ENCODE measurements at regions not wholly inside any gene's neighbourhood (a gene's known extent, or its start where the extent isn't known, plus 50 kb on each side); places are given as distances from the start of the nearest gene placed in this dataset.

DNA sequence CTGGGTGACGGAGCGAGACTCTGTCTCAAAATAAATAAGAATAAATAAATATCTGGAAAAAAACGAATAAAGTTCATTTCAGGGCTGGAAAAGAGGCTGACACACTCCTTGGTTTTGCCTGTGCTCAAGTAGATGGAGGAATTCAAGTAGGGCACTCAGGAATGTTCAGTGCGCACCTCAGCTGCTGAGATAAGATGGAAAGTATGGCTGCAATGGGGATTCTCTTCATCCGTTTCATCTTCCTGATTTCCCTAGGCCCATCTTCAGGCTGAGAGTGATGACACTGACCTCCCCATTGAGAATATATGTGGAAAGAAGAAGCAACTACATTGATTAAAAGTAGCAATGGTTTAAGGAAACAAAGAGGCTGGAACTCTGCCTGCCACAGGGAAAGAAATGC, 130.5 kb upstream of the ZNF644 start:
- DNase-seq (ENCODE audit: low read depth in 1 of 2, low spot score in 1 of 2), result no peak

DNA sequence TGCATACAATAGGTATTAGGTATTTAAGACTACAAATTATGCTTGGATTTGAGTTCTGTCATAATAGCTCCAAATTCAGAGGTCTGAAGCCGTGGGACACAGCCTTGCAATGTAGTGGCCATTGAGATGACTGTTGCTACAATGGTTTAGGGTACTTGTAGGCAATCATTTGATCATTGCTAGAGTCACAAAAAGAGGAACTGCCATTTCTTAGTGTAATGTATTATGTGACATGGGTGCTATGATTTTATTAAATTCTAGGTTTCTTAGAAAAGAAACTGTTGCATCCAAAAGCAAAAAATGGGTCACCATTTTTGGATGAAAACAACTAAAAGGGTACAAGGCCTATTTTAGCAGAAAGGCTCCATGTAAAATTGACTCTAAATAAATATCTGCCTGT, 129.9 kb upstream of the ZNF644 start:
- DNase-seq (ENCODE audit: low read depth in 1 of 2, low spot score in 1 of 2), result no peak

DNA sequence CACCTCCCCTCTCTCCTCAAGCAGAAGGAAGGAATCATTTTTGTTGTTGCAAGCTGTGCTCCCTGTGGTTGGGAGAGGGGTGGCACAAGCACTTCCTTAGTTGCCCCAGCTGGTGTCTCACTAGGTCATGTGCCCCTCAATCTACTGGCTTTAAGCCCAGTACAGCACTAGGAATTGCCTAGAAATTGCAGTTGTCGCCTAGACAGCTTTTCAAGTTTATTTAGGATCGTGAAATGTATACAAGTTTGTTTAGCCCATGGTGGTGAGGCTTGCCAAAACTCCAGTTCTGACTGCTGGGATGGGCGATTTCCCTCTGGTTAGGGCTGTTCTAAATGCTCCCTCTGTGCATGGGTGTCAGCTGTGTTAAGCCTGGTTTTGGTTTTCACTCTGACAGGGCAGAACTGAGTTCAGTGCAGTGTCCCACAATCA, 126.8 kb upstream of the ZNF644 start:
- DNase-seq (ENCODE audit: low read depth in 1 of 2, low spot score in 1 of 2), result no peak

DNA sequence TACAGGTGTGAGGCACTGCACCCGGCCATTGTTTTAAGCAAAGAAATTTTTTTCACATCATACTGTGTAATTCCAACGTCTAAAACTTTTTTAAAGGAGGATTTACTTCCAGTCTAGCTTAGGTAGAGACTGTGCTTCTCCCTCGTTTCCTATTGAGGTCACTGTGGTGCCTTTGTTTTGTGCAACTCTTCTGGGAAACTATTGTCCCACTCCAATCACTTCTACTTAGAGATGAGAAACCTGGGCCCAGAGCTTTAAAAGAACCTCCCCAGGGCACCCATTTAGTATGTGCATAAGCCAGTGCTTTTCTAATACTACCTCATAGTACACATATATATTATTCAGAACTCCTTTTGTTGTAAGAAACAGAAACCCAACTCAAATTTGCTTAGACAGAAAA, 120.0 kb upstream of the ZNF644 start:
- DNase-seq (ENCODE audit: low read depth in 1 of 2, low spot score in 1 of 2), result no peak

DNA sequence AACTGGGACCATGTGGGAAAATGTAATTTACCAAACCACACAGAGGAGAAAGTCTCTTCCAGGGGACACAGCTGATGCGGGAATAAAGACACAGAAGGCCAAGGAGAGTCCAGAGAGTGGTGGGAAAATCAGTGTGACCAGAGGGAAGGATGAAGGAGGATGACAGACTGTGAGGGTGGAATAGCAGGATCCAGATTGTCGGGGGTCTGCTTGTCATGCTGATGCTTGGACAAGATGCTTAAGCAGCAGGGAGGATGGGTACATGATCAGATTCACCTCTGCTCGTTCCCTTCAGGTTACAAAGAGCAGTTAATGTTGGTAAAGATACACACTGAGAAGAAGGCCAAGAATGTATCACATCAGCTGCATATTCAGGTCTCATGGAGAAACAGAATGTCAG, 117.1 kb upstream of the ZNF644 start:
- no peak for DNase-seq (ENCODE audit: low read depth in 1 of 2, low spot score in 1 of 2)

DNA sequence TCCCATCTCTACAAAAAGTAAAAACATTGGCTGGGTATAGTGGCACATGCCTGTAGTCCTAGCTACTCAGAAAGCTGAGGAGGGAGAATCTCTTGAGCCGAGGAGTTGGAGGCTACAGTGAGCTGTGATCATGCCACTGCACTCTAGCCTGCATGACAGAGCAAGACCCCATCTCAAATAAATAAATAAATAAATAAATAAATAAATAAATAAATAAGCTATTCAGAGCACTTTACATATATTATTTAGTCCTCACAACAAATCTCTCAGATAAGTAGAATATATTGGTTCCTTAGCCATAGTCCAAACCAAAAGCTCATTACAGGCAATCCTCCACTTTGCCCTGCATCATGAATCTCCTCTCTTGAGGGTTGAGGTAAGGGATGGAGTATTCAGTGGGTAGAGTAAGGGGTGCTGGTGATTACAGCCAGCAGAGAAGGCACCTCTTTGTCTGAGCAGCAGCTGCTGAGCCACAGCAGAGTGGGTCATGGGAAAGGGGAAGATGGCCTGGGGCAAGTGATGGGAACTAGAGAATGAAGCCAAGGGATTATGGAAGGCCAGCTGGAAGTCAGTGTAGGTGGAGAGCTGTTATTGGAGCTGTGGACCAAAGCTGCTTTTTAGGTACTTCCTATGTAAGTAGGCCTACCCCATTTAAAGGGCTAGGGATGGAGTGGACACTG, 115.5 kb upstream of the ZNF644 start:
- no peak for DNase-seq (ENCODE audit: low read depth in 1 of 2, low spot score in 1 of 2)

DNA sequence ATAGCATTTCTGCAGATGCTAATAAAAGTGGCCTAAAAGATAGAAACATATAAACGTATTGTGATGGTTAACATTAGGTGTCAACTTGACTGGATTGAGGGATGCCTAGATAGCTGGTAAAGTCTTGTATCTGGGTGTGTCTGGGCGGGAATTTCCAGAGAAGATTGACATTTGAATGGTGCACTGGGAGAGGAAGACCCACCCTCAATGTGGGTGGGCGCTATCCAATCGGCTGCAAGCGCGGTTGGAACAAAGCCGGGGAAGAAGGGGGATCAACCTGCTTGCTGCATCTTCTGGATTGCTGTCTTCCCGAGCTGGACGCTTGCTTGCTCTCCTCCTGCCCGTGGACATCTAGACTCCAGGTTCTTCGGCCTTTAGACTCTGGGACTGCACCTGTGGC, 114.0 kb upstream of the ZNF644 start:
- no peak for DNase-seq (ENCODE audit: low read depth in 1 of 2, low spot score in 1 of 2)

DNA sequence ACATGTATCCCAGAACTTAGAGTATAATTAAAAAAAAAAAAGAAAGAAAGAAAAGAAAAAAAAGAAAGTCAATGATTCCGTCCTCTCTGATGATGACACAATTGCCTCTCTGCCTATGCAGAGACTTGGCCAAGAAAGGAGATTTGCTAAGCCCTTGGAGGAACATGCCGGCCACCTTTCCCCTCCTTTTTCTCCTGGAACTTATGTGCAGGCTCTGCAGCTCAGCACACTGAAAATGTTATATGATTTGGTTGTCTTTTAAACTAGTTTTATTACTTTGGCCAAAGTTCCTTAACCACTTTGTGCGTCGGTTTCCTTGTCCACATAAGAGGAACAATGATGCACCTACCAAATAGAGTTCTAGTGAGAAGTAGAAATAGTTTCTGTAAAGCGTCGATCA, 111.4 kb upstream of the ZNF644 start:
- no peak for DNase-seq (ENCODE audit: low read depth in 1 of 2, low spot score in 1 of 2)

DNA sequence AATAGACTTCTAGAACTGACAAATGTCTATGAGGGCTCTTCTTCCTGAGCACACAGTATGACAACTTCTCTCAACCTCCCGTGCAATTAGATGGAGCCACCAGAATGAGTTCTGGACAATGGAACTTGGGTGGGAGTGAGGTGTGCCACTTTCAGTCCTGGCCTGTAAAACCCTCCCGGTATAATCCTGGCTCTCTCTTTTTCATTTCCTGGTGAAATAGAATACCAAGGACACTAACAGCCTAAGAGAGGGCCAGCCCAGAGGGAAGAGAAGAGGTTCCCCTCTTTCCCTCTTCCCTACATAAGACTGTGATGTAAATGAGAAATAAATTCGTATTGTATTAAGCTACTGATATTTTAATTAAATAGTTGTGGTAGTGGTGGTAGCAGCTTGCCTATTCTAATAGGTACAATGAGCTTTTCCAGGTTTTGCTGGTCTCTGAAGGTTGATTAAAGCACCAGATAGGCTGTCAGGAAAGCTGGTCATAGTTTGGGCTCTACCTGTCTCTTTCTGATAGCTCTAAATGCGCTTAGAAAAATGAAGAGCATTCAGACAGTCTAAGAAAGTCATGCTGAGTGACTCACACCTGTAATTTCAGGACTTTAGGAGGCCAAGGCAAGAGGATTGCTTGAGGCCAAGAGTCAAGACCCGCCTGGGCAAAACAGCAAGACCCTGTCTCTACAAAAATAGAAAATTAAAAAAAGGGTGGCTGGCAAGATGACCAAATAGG, 108.6 kb upstream of the ZNF644 start:
- DNase-seq (ENCODE audit: low read depth in 1 of 2, low spot score in 1 of 2), result no peak

DNA sequence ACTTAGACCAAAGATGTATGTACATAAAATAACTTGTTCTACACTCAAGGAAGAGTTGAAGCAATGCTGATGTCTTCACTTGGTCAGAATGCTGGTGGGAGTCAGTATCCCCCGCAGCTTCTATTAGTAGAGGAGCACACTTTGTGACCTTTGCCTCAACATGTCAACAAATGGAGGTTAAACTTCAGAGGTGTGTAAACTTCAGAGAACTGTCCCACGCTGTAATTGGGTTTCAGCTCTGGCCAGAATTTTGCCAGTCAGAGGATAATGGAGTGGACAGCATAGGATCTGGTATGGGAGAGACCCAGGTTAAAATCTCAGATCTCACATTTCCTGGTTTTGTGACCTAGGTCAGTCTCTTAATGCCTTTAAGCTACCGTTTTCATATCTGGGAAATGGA, 107.6 kb upstream of the ZNF644 start:
- DNase-seq (ENCODE audit: low read depth in 1 of 2, low spot score in 1 of 2), result no peak

DNA sequence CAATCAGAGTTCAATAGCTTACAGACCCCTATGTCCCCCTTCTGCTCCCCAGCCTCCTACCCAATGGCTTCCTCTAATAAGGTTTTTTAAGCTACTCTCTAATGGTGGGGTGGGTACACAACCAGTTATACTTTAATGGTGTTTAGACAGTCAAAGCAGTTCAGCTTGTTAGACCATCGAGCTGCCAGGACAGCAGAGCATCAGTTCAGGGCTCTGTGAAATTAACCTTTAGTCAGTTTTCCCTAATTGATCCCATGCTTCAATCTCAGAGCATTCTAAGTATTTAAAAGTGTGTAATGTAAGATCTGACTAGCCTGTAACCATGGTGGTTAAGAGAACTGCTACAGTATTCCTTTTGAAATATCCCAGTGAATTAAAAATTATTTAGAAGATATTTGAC, 107.2 kb upstream of the ZNF644 start:
- DNase-seq (ENCODE audit: low read depth in 1 of 2, low spot score in 1 of 2), result no peak

DNA sequence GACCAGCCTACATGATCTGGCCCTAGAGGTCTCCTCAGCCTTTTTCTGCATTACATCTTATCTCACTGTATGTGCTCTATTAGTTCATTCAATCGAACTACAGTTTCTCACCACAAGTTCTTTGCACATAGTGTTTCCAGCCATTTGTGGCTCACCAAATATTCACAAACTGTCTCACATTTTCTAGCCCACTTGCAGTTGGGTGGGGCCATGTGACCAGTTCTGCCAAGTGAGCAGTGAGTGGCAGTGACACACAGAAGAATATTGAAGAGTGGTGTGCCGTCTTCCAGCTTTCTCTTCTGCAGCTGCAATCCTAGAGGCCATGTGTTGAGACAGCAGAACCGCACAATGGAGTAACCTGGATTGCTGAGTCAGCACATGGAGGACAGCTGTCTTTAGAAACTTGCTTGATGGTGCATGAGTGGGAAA, 103.2 kb upstream of the ZNF644 start:
- DNase-seq (ENCODE audit: low read depth in 1 of 2, low spot score in 1 of 2), result no peak

DNA sequence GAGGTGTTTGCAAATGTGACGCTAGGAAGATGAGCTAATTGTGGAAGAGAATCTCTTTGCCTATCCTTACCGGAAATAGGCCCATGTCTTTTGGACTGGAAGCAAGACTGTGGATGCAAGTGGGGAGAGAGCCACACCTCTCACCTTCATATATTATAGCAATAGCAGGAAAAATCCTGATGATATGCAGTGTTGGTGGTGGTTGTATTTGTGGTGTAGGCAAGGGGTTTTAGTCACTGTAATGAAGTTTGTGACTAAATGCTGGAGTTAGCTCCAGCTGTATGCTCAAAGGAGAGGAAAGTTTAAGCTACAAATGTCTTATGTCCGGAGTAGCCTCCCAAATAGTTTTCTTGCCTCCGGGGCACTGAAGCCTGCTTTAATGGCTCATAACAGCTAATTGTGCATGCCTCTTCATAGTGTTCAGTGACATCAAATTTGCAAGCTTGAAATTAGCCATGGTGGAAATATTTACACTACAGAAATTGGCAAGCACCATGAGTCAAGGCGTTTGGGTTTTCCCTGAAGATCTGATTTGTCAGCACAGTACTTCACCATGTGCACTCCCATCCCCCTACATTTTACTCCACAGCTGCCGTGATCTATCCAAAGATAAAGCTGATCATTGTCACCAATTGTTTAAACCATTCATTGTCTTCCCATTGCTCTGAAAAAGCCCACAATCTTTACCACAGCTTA, 102.6 kb upstream of the ZNF644 start:
- no peak for DNase-seq (ENCODE audit: low read depth in 1 of 2, low spot score in 1 of 2)

DNA sequence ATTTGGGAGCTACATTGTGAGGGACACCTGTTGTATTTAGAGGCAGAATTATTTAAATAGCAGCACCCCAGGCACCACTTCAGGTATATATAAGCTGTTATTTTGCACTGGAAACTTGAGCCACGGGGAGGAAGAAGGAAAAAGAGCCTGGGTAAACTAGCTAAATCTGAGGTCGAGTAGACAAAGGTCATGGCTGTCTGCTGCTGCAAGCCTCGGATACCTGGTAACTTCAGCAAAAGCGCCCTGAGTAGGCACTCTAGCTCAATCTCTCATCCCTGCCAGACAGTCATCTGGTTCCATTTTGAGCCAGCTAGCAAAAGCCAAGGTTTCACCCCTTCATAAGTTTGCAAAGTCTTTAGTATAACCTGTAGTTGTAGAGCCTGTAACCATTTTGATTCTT, 101.9 kb upstream of the ZNF644 start:
- no peak for DNase-seq (ENCODE audit: low read depth in 1 of 2, low spot score in 1 of 2)

DNA sequence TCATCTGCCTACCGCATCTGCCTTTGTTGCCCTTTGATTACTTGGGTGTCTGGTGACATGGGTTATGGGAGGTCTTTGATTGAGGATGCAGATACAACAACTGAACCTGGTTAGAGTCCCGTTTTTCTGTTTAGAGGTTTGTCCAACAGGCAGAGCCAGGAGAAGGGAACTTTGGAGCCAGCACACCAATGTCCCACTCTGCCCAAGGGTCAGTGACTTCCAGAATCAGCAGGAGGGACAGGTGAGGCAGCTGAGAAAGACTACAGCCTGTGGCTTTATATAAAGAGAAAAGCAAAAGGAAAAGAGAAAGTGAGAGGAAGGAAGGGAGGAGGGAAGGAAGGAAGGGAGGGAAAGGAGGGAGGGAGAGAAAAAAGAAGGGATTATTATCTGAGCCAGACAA, 101.5 kb upstream of the ZNF644 start:
- no peak for DNase-seq (ENCODE audit: low read depth in 1 of 2, low spot score in 1 of 2)

DNA sequence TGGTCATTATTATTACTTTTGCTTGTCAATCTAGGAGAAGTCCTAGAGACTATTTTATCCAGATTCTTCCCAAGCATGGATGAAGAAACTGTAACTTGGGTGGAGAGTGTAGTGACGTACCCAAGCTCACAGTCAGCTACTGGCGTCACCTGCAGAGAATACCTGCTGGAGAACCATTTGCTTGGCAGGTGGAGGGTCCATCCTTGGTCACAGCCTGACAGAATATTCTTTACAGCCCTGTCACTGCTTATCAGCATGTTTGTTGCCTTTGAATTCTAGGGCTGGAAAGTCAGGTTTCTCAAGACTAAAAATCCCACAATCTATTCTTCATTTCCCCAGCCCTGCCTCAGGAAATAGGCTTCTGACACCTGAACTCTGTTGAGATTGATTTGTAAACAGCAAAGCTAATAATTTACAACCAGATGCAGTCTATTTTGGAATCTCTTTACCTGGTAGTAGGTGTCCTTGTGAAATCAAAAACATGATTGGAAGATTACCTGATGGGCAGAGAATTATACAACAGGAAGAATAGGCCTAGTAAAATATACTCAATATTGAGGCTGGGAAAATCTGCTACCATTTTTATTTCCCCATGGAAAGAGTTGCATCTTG, 100.4 kb upstream of the ZNF644 start:
- no peak for DNase-seq (ENCODE audit: low read depth in 1 of 2, low spot score in 1 of 2)

DNA sequence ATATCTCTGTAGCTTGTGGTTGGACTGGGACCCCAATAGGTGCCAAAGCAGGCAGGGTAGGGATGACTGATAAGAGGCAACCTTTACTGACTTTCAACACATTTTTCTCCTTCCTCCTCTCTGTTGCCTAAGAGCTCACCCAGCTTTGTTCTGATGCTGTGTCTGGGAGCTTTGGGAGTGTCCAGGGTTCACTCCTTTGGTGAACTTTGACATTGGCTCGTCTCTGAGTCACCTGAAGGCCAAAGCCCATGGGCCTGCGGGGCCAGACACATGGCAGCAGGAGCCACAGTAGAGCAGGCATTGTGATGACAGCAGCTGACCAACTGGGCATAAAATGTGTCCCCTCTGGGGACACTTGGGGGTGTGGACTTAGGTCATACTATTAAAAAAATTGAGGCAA, 99.5 kb upstream of the ZNF644 start:
- no peak for DNase-seq (ENCODE audit: low read depth in 1 of 2, low spot score in 1 of 2)

DNA sequence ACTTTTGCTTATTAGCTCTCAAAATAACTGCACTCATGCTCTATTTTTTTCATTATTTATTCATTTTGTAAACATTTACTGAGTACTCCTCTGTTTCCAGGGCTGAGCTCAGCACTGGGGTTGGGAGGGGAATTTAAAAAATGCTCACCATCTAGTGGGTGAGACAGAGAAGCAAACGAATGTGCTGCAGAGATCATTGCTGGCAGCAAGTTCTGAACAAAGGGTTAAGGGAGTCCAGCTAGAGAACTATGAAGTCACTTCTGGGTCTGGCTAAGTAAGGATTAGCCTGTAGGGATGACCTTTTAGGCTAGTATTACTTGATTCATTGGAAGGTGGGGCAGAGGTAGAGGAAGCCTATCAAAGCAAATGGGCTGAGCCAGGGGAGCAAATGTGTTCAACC, 99.1 kb upstream of the ZNF644 start:
- DNase-seq (ENCODE audit: low read depth in 1 of 2, low spot score in 1 of 2), result no peak

DNA sequence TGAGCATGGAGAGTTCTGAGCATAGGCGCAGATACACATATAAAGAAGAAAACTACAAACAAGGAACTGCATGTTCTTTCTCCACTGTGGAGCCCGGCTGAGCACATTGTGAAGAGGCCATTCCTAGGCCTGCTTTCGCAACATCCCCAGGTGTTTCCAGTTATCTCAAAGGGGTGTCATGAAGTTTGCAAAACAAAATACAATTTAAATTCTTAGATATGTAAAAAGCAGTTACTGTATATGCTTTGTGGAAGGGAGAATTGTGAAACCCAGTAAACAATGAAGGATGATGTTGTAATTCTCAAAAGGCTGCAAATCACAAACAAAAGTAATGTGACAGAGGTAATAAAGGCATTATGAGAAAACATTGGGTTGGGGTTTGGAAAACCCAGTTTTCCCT, 98.6 kb upstream of the ZNF644 start:
- no peak for DNase-seq (ENCODE audit: low read depth in 1 of 2, low spot score in 1 of 2)

DNA sequence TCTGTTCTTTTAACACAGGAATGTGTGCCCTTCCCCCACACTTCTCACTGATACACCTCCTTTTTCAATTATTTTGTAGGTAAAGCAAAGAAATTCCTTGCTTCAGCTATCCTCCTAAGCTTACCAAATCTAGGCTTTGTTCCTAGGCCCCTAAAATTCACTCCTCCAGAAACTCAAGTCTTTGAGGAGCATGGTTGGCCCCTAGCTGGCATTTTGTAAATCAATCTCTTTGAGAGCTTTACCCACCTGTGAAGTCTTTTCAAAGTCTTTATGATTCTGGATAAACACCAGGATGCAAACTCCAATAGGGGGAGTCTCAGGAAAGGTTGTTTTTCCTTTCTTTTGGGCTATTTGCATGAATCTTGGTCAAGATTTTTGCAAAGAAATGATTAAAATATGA, 82.9 kb upstream of the ZNF644 start:
- DNase-seq (ENCODE audit: low read depth in 1 of 2, low spot score in 1 of 2), result no peak

DNA sequence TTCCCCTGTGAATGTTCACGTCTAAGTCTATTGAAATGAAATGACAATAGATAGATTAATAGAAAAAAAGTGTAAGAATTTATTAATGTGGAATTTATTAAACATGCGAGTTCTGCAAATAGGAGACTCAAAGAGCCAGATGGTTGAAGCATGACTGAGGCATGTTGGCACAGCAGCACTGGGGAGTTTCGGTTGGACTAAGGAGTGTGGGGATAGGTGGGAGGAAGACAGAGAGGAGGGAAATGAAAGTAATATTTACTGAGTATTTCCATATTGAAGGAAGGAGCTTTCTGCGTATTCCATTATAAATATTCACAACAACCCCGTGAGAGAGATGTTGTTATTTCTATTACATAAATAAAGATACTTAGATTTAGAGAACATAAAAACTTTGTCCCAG, 79.5 kb upstream of the ZNF644 start:
- DNase-seq (ENCODE audit: low read depth in 1 of 2, low spot score in 1 of 2), result no peak

Data from activated T-helper 1 cell treated with anti-CD3 and anti-CD28 coated beads, Interleukin-2, amount 50 U/mL, for 16 hours (primary cell).